NT2/D1 (cell line): ENCODE measurements at regions not wholly inside any gene's neighbourhood (a gene's known extent, or its start where the extent isn't known, plus 50 kb on each side); places are given as distances from the start of the nearest gene placed in this dataset.

ENCODE experiments used
- SUZ12 ChIP-seq: IDR thresholded peaks from 2 replicates; pipeline ENCODE4 v1.6.1; 2011; ENCODE audit not compliant: insufficient read length, insufficient read depth; ENCODE audit errors: extremely low read depth
- YY1 ChIP-seq: IDR thresholded peaks from 2 replicates; pipeline ENCODE4 v1.6.1; 2011; ENCODE audit not compliant: insufficient read length, insufficient read depth

DNA sequence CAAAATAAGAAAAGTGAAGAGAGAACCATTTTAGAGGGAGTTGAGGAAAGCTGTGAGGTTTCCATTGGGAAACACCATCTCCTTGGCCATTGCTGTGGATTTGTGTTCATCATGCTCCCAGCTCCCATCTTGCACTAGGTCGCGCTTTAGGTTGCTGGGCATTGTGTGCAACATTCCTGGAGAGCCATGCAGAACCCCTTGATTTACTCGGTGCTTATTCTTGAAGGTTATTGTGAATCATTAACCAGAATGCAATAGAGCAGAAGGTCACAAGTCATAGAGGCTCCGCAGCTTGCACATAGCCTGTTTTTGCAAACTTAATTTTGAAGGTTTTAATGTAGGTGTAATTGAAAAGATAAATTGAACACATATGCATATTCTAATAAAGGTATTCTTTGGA lies 239.2 kb upstream of the IL12A start:
- no peak for TF ChIP-seq YY1
- no peak for TF ChIP-seq SUZ12
